B cell (primary cell): ENCODE measurements at regions not wholly inside any gene's neighbourhood (a gene's known extent, or its start where the extent isn't known, plus 50 kb on each side); places are given as distances from the start of the nearest gene placed in this dataset.

ENCODE experiments used
- ATAC-seq: fragments of 200-7000 bp; cut with Tn5 transposase; one replicate; pipeline ENCODE4 v1.10.0; 2021; ENCODE audit warnings: low read depth, mild to moderate bottlenecking, moderate number of reproducible peaks, moderate library complexity
- CTCF ChIA-PET: fragments of 350-600 bp; sonication (Branson Sonifier 250); formaldehyde crosslinking; loops from one replicate; lab custom pipeline; 2021; ENCODE audit warnings: antibody characterized with exemption, inconsistent platforms; lab: Charles Lee
- POLR2A ChIA-PET: fragments of 350-600 bp; sonication (Branson Sonifier 250); formaldehyde crosslinking; loops from one replicate; lab custom pipeline; 2021; ENCODE audit warnings: antibody characterized with exemption; lab: Charles Lee
- DNase-seq: peaks from one replicate; pipeline ENCODE4 v3.0.0; 2013
- H2AFZ ChIP-seq: 2 replicates; pipeline ENCODE4 v1.6.1; 2012; ENCODE audit warnings: mild to moderate bottlenecking, low read depth, low read length; ENCODE audit not compliant: insufficient read depth, poor library complexity, severe bottlenecking
- H3K27ac ChIP-seq, 2 donors: 1 replicate in 1 of 2; 2 replicates in 1 of 2; pipeline ENCODE4 v1.5.1; 2012 to 2013; ENCODE audit warnings: low read length in 2 of 2, mild to moderate bottlenecking in 2 of 2, moderate library complexity in 1 of 2
- H3K27me3 ChIP-seq, 4 experiments: fragments of 200-600 bp in 1 of 4; sonication (generic) in 1 of 4; replicated peaks in 1 of 4; 1 replicate in 2 of 4; 2 replicates in 2 of 4; pipeline versions ENCODE4 v1.6.1 to v1.7.0; 2013 to 2016; ENCODE audit warnings: low read length in 3 of 4, mild to moderate bottlenecking in 2 of 4, mixed read lengths in 1 of 4, moderate library complexity in 1 of 4; ENCODE audit not compliant: insufficient read depth in 4 of 4, control insufficient read depth in 3 of 4; ENCODE audit errors: control extremely low read depth in 1 of 4
- H3K36me3 ChIP-seq, 2 experiments: replicated peaks in 1 of 2; 1 replicate in 1 of 2; 2 replicates in 1 of 2; pipeline versions ENCODE4 v1.6.1 to v1.7.1; 2013; ENCODE audit warnings: low read length in 1 of 2; ENCODE audit not compliant: insufficient read depth in 2 of 2, control insufficient read depth in 1 of 2; ENCODE audit errors: control extremely low read depth in 1 of 2, extremely low read depth in 1 of 2
- H3K4me1 ChIP-seq, 2 donors: fragments of 200-600 bp in 1 of 2; sonication (generic) in 1 of 2; 1 replicate in 1 of 2; 2 replicates in 1 of 2; pipeline versions ENCODE4 v1.5.1 to v1.6.1; 2013 to 2017; ENCODE audit warnings: low read length in 2 of 2; ENCODE audit not compliant: control insufficient read depth in 2 of 2, insufficient read depth in 2 of 2
- H3K4me2 ChIP-seq: replicated peaks from 2 replicates; pipeline ENCODE3; 2012; ENCODE audit warnings: mild to moderate bottlenecking, low read depth, low read length; ENCODE audit not compliant: poor library complexity, severe bottlenecking
- H3K4me3 ChIP-seq, 5 experiments: fragments of 200-600 bp in 1 of 5; sonication (generic) in 1 of 5; 1 replicate in 3 of 5; 2 replicates in 2 of 5; pipeline versions ENCODE4 v1.5.1 to v1.7.0; 2011 to 2016; ENCODE audit warnings: low read length in 4 of 5, mild to moderate bottlenecking in 4 of 5, low read depth in 2 of 5, control low read depth in 1 of 5, moderate library complexity in 1 of 5; ENCODE audit not compliant: insufficient read depth in 1 of 5; ENCODE audit errors: control extremely low read depth in 1 of 5, extremely low read depth in 1 of 5
- H3K79me2 ChIP-seq: fragments of 200-600 bp; sonication (generic); one replicate; pipeline ENCODE4 v1.6.0; 2016; ENCODE audit warnings: low read length; ENCODE audit not compliant: control insufficient read depth, insufficient read depth
- H3K9ac ChIP-seq: fragments of 200-600 bp; sonication (generic); 2 replicates; pipeline ENCODE4 v1.6.1; 2017; ENCODE audit warnings: mild to moderate bottlenecking, low read length, moderate library complexity
- H3K9me3 ChIP-seq, 3 donors: one replicate each; pipeline versions ENCODE4 v1.6.1 to v1.7.1; 2013; ENCODE audit warnings: low read length in 2 of 3; ENCODE audit not compliant: control insufficient read depth in 2 of 3, insufficient read depth in 1 of 3; ENCODE audit errors: control extremely low read depth in 1 of 3
- H4K20me1 ChIP-seq: 2 replicates; pipeline ENCODE4 v1.6.0; 2012; ENCODE audit warnings: mild to moderate bottlenecking, low read length; ENCODE audit not compliant: insufficient read depth, control insufficient read depth, poor library complexity, severe bottlenecking
- H3K27ac Mint-ChIP-seq: one replicate; pipeline ENCODE4 v1.8.0; 2021; ENCODE audit warnings: mixed read lengths
- H3K27me3 Mint-ChIP-seq: one replicate; pipeline ENCODE4 v1.8.0; 2021; ENCODE audit warnings: mixed read lengths
- H3K4me1 Mint-ChIP-seq: one replicate; pipeline ENCODE4 v1.8.0; 2021; ENCODE audit warnings: mixed read lengths
- H3K4me3 Mint-ChIP-seq: one replicate; pipeline ENCODE4 v1.8.0; 2021; ENCODE audit warnings: mixed read lengths
- H3K9me3 Mint-ChIP-seq: one replicate; pipeline ENCODE4 v1.8.0; 2022; ENCODE audit warnings: mixed read lengths; ENCODE audit not compliant: insufficient read depth
- EZH2 ChIP-seq: IDR thresholded peaks from 2 replicates; pipeline ENCODE4 v1.6.1; 2012; ENCODE audit warnings: borderline replicate concordance, low read depth, mild to moderate bottlenecking, moderate library complexity, low read length; ENCODE audit not compliant: insufficient read depth, poor library complexity, severe bottlenecking
- WGBS: methylation state at CpG from one replicate; pipeline ENCODE4 v1.1.5; 2013; ENCODE audit warnings: missing lambda C conversion rate; ENCODE audit not compliant: insufficient coverage; 5-methylcytosine and 5-hydroxymethylcytosine counted together
- intact Hi-C: fragments of 100-400 bp; cut with micrococcal nuclease; formaldehyde crosslinking; loops from one replicate; pipeline ENCODE4 v1.10.0; 2022
- TF ChIP-seq, protein P1 (sequence below): fragments of 200-600 bp; IDR thresholded peaks from one replicate; pipeline ENCODE4 v1.8.0; 2022; ENCODE audit warnings: antibody characterized with exemption, mild to moderate bottlenecking

DNA sequence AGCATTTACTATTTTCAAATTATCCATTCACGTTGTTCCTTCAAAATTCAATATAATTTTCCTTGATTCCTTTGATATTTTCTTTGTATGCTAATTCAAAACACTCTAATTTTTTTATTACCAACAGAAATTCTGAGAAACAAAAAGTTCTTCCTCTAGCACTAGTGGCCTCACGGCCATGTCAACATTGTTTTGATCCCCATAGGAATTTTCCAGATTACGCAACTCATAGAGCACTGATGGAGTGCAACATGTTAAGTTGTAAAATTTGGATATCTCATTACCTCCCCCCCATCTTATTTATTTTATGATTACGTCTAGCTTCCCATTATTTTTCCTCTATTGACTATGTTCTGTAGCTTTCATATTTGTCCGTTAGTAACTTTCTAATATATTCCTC is 745.3 kb downstream of the TUSC7 start:
- ChIA-PET POLR2A (no interaction called here), CTCF (no interaction called here)
- Histone ChIP-seq H3K4me2 (no peak overlapping the region), H3K27ac (no peak overlapping the region), H3K9ac (no peak overlapping the region), H2AFZ (no peak overlapping the region), H3K4me1 (no peaks in the 10 kb centered on the region), H3K4me3 (no peak overlapping the region), H3K9me3 (no peaks in the 10 kb centered on the region), H3K79me2 (no peaks in the 10 kb centered on the region), H3K36me3 (no peaks in the 10 kb centered on the region), H3K27me3 (no peaks in the 10 kb centered on the region), H4K20me1 (no peaks in the 10 kb centered on the region)
- WGBS = 89% methylated on average over 1 of the region's 5 CpGs
- H3K4me1 Mint-ChIP-seq = no peaks in the 10 kb centered on the region
- no peak for ATAC-seq
- H3K4me3 Mint-ChIP-seq = no peak overlapping the region
- intact Hi-C loops = no loop called here
- no peak for DNase-seq
- no peak overlapping the region for H3K27ac Mint-ChIP-seq
- no peak for TF ChIP-seq EZH2
- TF ChIP-seq, protein P1, sequence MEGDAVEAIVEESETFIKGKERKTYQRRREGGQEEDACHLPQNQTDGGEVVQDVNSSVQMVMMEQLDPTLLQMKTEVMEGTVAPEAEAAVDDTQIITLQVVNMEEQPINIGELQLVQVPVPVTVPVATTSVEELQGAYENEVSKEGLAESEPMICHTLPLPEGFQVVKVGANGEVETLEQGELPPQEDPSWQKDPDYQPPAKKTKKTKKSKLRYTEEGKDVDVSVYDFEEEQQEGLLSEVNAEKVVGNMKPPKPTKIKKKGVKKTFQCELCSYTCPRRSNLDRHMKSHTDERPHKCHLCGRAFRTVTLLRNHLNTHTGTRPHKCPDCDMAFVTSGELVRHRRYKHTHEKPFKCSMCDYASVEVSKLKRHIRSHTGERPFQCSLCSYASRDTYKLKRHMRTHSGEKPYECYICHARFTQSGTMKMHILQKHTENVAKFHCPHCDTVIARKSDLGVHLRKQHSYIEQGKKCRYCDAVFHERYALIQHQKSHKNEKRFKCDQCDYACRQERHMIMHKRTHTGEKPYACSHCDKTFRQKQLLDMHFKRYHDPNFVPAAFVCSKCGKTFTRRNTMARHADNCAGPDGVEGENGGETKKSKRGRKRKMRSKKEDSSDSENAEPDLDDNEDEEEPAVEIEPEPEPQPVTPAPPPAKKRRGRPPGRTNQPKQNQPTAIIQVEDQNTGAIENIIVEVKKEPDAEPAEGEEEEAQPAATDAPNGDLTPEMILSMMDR = no peak
- no peaks in the 10 kb centered on the region for H3K27me3 Mint-ChIP-seq
- H3K9me3 Mint-ChIP-seq = no peaks in the 10 kb centered on the region

DNA sequence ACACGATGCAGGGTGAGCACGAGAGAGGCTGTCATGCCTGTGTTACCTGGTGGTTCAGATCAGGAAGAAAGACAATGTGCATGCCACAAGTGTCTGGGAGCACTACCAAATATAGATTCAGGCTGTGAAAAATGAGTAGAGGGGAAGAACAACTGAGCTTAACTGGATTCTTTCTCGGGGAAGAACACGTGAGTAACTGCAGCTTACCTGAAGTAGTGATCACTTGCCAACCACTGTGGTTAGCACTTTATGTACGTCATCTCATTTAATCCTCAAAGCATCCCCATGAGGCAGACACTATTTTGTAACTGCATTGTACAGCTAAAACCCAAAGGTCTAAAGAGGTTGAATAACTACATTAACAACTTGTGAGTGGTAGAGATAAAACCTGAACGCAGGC is 746.2 kb downstream of the TUSC7 start:
- Mint-ChIP-seq H3K4me1 (no peaks in the 10 kb centered on the region), H3K9me3 (no peaks in the 10 kb centered on the region), H3K27me3 (no peaks in the 10 kb centered on the region), H3K27ac (no peak overlapping the region), H3K4me3 (no peak overlapping the region)
- Histone ChIP-seq H3K4me3 (no peak overlapping the region), H3K4me1 (no peaks in the 10 kb centered on the region), H3K36me3 (no peaks in the 10 kb centered on the region), H3K9me3 (no peaks in the 10 kb centered on the region), H3K4me2 (no peak overlapping the region), H4K20me1 (no peaks in the 10 kb centered on the region), H3K79me2 (no peaks in the 10 kb centered on the region), H3K27ac (no peak overlapping the region), H3K9ac (no peak overlapping the region), H3K27me3 (no peaks in the 10 kb centered on the region), H2AFZ (no peak overlapping the region)
- no peak for ATAC-seq
- intact Hi-C loops = no loop called here
- CTCF ChIA-PET = no interaction called here
- no peak for TF ChIP-seq EZH2
- TF ChIP-seq, protein P1 = no peak
- POLR2A ChIA-PET = no interaction called here
- DNase-seq = no peak
- 89% methylated on average over 5 of the region's 6 CpGs for WGBS
